Right atrium auricular region (tissue), 2 donors: ENCODE measurements at regions not wholly inside any gene's neighbourhood (a gene's known extent, or its start where the extent isn't known, plus 50 kb on each side); places are given as distances from the start of the nearest gene placed in this dataset.

Experiments used
- DNase-seq: peaks from one replicate; pipeline ENCODE4 v3.0.0-alpha.2; 2019; ENCODE audit warnings: low spot score
- H3K27ac ChIP-seq, 2 donors: fragments of 200-600 bp; sonication (generic); 1 replicate in 1 of 2; 2 replicates in 1 of 2; pipeline ENCODE4 v1.5.1; 2016 to 2019
- H3K27me3 ChIP-seq, 2 donors: fragments of 200-600 bp; sonication (generic); one replicate each; pipeline versions ENCODE4 v1.5.1 to v1.6.0; 2017 to 2019
- H3K36me3 ChIP-seq: fragments of 200-600 bp; sonication (generic); one replicate; pipeline ENCODE4 v1.5.1; 2016
- H3K4me1 ChIP-seq, 2 donors: fragments of 200-600 bp; sonication (generic); one replicate each; pipeline versions ENCODE4 v1.5.1 to v1.6.0; 2017 to 2019
- H3K4me3 ChIP-seq, 2 donors: fragments of 200-600 bp; sonication (generic); 1 replicate in 1 of 2; 2 replicates in 1 of 2; pipeline ENCODE4 v1.5.1; 2017 to 2019; ENCODE audit warnings: mild to moderate bottlenecking in 1 of 2, moderate library complexity in 1 of 2
- H3K9me3 ChIP-seq, 2 donors: fragments of 200-600 bp; sonication (generic); one replicate each; pipeline ENCODE4 v1.5.1; 2019
- CTCF ChIP-seq, 2 donors: fragments of 200-600 bp; sonication (generic); IDR thresholded peaks; one replicate each; pipeline ENCODE4 v1.5.1; 2019; ENCODE audit warnings: antibody characterized with exemption in 2 of 2

- no peaks in the 10 kb centered on the region for H3K9me3 ChIP-seq
- TF ChIP-seq CTCF (IDR thresholded peaks at IDR 0.05) = no peak
- H3K4me3 ChIP-seq = no peak overlapping the region
- DNase-seq = no peak
- no peaks in the 10 kb centered on the region for H3K27me3 ChIP-seq
- no peaks in the 10 kb centered on the region for H3K36me3 ChIP-seq
- H3K27ac ChIP-seq = no peak overlapping the region
- peaks cover 0 to 7% of the 10 kb centered on the region in 2 donors for H3K4me1 ChIP-seq
Observed at GRCh38 chr2:62338111-62338510, 142.2 kb downstream of the B3GNT2 start.

- no peak overlapping the region for H3K4me3 ChIP-seq
- no peaks in the 10 kb centered on the region for H3K36me3 ChIP-seq
- no peaks in the 10 kb centered on the region for H3K27me3 ChIP-seq
- no peaks in the 10 kb centered on the region for H3K9me3 ChIP-seq
- peaks cover 0 to 7% of the 10 kb centered on the region in 2 donors for H3K4me1 ChIP-seq
- TF ChIP-seq CTCF (IDR thresholded peaks at IDR 0.05) = no peak
- no peak overlapping the region for H3K27ac ChIP-seq
- DNase-seq = no peak
Observed at GRCh38 chr2:62337403-62337802, 141.5 kb downstream of the B3GNT2 start.

- TF ChIP-seq CTCF (IDR thresholded peaks at IDR 0.05) = no peak
- peaks cover 0 to under 1% of the 10 kb centered on the region in 2 donors for H3K4me1 ChIP-seq
- no peak overlapping the region for H3K4me3 ChIP-seq
- no peaks in the 10 kb centered on the region for H3K9me3 ChIP-seq
- H3K27me3 ChIP-seq = no peaks in the 10 kb centered on the region
- H3K27ac ChIP-seq = no peak overlapping the region
- no peaks in the 10 kb centered on the region for H3K36me3 ChIP-seq
- no peak for DNase-seq
Observed at GRCh38 chr2:62335612-62336011, 139.7 kb downstream of the B3GNT2 start.

GRCh38 chr2:62334440-62335058 lies 138.6 kb downstream of the B3GNT2 start:
- Histone ChIP-seq H3K27ac (no peak overlapping the region), H3K4me3 (no peak overlapping the region), H3K36me3 (no peaks in the 10 kb centered on the region), H3K27me3 (no peaks in the 10 kb centered on the region), H3K4me1 (no peaks in the 10 kb centered on the region), H3K9me3 (no peaks in the 10 kb centered on the region)
- TF ChIP-seq CTCF (IDR thresholded peaks at IDR 0.05) = no peak
- DNase-seq = no peak

- H3K4me3 ChIP-seq = no peak overlapping the region
- H3K36me3 ChIP-seq = no peaks in the 10 kb centered on the region
- H3K27ac ChIP-seq = no peak overlapping the region
- no peak for TF ChIP-seq CTCF (IDR thresholded peaks at IDR 0.05)
- H3K9me3 ChIP-seq = no peaks in the 10 kb centered on the region
- DNase-seq = no peak
- no peaks in the 10 kb centered on the region for H3K4me1 ChIP-seq
- no peaks in the 10 kb centered on the region for H3K27me3 ChIP-seq
Observed at GRCh38 chr2:62334009-62334408, 138.1 kb downstream of the B3GNT2 start.

GRCh38 chr2:62330959-62331358 lies 135.0 kb downstream of the B3GNT2 start:
- no peaks in the 10 kb centered on the region for H3K4me1 ChIP-seq
- H3K9me3 ChIP-seq = no peaks in the 10 kb centered on the region
- no peak for DNase-seq
- no peaks in the 10 kb centered on the region for H3K27me3 ChIP-seq
- H3K27ac ChIP-seq = no peak overlapping the region
- TF ChIP-seq CTCF (IDR thresholded peaks at IDR 0.05) = no peak
- no peaks in the 10 kb centered on the region for H3K36me3 ChIP-seq
- H3K4me3 ChIP-seq = no peak overlapping the region
